ENCODE measurements at regions not wholly inside any gene's neighbourhood (a gene's known extent, or its start where the extent isn't known, plus 50 kb on each side); places are given as distances from the start of the nearest gene placed in this dataset.
A peak's percentile ranks its signal among the peaks of the same experiment; 100 is the strongest.
"Not testable (repeated sequence)": the region's sequence is repeated elsewhere in the genome, so short reads cannot be mapped to it uniquely, and the experiment has no call there.

- no peak for DNase-seq
These were observed 268.2 kb upstream of the POT1 start for GRCh38 chr7:125197731-125198393.

DNA sequence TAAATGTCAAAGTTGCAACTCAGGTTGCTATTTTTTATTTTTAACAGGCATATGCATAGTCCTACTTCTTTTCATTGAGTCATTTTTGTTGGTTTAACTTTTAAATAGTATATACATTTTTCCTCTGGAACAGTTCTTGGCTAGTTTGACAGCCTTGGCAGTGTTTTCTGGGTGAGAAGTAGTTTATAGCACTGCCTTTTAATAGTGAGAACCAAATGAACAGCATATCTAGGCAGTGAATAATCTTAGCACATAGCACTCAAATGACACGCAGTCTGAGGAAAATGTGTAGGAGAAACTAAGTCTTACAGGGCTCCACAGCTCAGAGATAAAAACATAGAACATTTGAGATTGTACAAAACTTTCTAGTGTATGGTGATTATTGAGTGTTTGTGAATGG, 265.5 kb upstream of the POT1 start:
- DNase-seq = no peak

- DNase-seq = no peak
These were observed 263.6 kb upstream of the POT1 start for GRCh38 chr7:125193263-125193662.

GRCh38 chr7:125184801-125185200, 255.2 kb upstream of the POT1 start:
- DNase-seq = no peak

DNA sequence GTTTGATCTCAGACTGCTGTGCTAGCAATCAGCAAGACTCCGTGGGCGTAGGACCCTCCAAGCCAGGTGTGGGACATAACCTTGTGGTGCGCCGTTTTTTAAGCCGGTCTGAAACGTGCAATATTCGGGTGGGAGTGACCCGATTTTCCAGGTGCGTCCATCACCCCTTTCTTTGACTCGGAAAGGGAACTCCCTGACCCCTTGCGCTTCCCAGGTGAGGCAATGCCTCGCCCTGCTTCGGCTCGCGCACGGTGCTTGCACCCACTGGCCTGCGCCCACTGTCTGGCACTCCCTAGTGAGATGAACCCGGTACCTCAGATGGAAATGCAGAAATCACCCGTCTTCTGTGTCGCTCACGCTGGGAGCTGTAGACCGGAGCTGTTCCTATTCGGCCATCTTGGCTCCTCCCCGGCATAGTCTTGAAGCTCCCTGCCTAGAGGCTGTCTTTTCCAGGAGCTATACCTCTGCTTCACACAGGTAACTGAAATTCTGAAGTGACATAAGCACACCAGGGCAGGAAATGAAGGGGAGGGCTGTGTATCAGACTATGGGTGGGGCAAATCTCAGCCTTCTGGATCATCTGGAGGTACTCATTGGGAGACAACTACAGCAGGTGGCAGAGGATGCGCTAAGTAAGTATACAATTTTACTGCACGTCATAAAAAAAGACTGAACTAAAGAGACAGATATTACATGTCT, 252.1 kb upstream of the POT1 start:
- not testable (repeated sequence) for DNase-seq

GRCh38 chr7:125173571-125173970, 243.9 kb upstream of the POT1 start:
- DNase-seq = no peak

DNA sequence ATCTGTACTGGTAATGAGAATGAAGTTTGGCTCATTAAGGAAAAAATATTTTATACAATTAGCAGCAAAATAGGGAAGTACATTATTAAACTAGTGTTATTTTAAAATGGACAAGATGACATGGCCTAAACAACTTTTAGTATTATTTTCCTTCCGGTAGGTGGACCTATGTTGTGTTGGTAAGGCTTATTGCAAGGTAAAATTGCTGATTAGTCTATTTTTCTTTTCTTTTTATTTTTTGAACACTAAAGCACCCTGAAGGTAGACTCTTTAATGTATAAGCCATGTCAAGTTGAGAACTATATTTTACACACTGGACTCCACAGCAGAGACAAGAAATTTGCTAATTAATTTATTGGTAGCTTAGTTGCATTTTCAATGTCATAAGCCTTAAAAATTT, 239.5 kb upstream of the POT1 start:
- DNase-seq = no peak

DNA sequence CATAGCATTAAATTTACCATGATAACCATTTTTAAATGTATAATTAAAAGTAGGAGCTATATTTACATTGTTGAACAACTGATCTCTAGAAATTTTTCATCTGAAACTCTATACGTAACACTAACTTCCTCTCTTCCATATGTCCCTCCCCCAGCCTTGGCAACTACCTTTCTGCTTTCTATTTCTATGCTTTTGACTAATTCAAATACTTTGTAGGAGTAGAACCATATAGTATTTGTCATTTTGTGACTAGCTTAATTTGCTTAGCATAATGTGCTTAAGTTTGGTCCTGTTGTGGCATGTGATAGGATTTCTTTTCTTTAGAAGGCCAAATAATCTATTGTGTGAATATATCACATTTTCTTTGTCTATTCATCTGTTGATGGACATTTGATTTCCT, 225.3 kb upstream of the POT1 start:
- DNase-seq = no peak

DNA sequence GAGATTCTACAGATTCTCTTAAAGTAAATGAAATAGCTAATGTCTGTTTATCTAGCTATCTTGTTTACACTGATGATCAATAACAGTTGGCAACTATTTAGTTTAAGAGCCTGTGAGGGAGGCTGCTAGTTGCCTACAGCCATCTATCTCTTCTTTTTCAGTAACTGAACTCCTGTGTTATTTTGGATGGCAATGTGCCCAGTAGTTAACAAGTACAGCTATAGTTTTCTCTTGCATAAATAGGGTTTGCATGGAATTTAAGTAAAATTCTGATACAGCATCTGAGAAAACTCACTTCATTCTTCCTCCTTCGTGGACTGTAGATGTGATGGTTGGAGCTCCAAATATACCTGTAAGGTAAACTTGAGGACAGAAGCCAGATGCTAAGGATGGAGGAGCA, 219.5 kb upstream of the POT1 start:
- no peak for DNase-seq

DNA sequence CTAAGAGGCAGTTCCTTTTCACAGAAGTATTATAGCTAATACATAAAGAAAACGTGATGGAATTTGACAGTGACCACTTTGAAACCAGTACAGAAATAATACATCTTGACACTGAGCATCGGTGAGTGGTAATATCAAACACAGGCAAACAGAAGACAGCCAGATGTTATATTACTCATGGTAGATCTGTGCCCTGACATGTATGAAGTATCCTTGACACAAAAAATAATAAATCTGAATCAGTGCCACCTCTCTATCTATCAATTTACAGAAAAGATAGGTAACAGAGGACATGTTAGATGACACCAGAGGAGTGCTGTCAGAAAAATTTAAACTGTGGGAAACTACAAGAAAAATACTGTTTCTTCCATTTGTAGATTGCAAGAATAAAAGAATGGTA, 217.4 kb upstream of the POT1 start:
- no peak for DNase-seq

- DNase-seq = no peak
These were observed 207.3 kb upstream of the POT1 start for GRCh38 chr7:125136755-125137532.

DNA sequence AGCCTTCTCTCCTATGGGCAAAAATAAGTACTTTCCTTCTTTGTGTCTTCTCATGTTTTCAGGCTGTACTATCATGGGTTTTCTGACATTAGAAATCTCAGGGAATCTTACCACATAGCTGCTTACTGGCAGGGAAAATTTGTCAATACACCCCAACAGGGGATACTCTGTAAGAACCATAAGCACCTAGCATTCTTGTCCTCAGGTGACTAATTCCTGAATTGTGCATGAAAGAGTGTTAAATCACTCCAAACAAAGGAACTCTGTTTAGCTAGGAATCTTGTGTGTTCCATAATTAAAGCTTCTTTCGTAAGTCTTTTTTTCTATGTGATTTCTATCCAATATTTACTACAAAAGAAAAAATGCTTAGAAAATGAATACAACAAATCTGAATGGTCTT, 206.7 kb upstream of the POT1 start:
- no peak for DNase-seq

GRCh38 chr7:125130173-125130572, 200.5 kb upstream of the POT1 start:
- no peak for DNase-seq

DNA sequence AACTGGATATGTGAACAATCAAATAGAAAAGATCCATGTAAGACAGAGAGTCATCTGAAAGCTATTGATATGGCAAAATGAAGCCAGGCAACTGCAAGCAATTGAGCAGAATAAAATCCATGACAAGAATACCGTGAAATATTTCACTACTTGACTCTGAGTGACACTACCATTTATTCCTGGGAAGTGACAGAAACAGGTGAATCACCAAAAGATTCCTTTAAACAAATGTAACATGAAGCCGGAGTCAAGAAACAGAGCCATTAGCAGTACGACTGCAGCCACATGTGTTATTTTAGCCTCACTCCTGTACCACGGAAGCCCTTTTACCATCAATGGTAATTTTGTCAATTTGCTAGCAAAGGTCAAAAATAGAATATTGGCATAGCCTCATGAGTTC, 197.7 kb upstream of the POT1 start:
- DNase-seq = no peak

DNA sequence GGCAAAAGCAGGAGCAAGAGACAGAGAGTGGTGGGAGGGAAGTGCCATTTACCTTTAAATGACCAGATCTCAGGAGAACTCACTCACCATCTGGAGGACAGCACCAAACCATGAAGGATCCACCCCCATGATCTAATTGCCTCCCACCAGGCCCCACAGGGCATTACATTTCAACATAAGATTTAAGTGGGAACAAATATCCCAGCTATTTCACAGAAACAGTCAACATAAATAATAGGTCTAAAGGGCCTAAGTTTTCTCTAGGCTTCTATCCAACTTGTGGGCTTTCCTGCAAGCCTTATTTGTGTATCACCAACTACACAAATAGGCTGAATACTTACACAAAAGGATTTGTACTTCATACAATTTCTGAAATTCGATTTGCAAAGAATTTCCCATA, 196.8 kb upstream of the POT1 start:
- no peak for DNase-seq

DNA sequence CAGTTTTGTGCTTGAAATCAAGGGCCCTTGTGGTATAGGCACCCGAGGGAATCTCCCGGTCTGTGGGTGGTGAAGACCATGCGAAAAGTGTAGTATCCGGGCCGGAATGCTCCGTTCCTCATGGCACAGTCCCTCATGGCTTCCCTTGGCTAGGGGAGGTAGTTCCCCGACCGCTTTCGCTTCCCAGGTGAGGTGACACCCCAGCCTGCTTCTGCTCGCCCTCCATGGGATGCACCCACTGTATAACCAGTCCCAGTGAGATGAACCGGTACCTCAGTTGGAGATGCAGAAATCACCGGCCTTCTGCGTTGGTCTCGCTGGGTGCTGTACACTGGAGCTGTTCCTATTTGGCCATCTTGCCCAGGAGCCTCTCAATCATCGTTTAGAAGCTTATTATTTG, 195.7 kb upstream of the POT1 start:
- DNase-seq = no peak

- peak; percentile 1 for DNase-seq
These were observed 192.5 kb upstream of the POT1 start for GRCh38 chr7:125122173-125122572.

DNA sequence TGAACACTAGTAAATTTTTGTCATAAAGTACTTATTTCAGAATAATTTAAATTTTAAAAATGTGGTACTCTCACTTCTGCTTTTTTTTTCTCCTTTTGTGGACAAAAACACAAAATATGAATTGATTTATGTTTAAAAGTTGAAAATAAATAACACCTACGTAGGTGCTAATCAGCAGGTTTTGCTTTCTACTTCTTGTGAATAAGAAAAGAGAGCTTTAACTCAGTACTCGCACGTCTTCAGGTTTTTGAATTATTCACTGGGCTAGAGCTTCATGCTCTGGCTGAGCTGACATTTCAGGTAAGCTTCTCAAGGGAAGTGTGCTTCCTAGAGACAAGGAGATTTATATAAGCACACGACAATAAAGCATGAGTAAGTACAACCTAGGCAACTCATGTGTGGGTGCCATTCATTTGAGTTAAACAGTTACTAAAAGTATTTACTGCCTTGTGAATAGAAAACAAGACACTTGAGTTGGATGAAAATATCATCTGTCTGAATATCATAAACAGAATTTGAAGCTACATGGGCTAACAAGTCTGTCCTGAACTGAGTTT, 190.0 kb upstream of the POT1 start:
- no peak for DNase-seq

DNA sequence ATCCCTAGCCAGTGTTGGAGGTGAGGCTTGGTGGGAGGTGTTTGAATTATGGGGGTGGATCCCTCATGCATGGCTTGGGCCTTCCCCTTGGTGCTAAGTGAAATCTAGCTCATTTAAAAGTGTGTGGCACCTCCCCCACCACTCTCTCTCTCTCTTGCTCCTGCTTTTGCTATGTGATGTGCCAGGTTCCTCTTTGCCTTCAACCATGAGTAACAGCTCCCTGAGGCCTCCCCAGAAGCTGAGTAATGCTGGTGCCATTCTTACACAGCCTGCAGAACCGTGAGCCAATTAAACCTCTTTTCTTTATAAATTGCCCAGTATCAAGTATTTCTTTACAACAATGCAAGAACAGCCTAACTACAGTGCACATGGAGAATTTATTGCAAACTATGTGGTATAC, 188.8 kb upstream of the POT1 start:
- no peak for DNase-seq

DNA sequence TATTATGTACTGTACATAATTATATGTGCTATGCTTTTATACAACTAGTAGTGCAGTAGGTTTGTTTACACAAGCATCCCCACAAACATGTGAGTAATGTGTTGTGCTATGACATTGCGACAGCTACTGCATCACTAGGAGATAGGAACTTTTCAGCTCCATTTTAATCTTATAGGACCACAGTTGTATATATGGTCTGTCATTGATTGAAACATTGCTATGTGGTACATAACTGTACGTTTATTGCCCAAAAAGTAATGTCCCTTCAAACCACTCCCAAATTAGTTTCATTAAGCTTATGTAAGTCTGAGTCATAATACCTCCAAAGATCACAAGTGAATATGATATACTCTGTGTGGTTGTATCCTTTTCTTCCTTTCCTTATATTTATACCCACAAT, 183.2 kb upstream of the POT1 start:
- DNase-seq = no peak

- DNase-seq = no peak
These were observed 169.9 kb upstream of the POT1 start for GRCh38 chr7:125099519-125099918.

GRCh38 chr7:125098377-125098970, 168.8 kb upstream of the POT1 start:
- DNase-seq = no peak

DNA sequence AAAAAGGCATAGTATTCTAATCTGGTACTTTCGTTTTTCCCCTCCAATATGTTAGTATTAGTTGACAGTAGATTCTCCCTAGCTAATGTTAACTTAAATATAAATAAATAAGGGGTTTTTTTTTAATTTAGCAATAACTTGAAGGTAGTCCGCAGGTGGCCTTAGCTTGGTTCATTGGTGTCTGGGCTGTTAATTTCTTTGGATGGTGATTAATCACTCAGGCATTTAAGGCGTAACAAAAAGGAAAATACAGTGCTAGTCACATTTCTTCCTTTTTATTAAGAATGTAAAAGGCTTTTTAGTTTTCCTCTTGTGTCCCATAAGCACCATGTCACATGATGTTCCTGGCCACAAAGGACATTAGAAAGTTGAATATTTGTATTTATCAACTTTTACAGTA, 161.0 kb upstream of the POT1 start:
- DNase-seq = no peak

- no peak for DNase-seq
These were observed 159.5 kb upstream of the POT1 start for GRCh38 chr7:125089171-125089570.
